Activated naive CD4-positive, alpha-beta T cell treated with anti-CD3 and anti-CD28 coated beads, Interleukin-2, amount 50 U/mL, for 16 hours (primary cell): ENCODE measurements at regions not wholly inside any gene's neighbourhood (a gene's known extent, or its start where the extent isn't known, plus 50 kb on each side); places are given as distances from the start of the nearest gene placed in this dataset.
"Not testable (repeated sequence)": the region's sequence is repeated elsewhere in the genome, so short reads cannot be mapped to it uniquely, and the experiment has no call there.

Experiments used
- DNase-seq: peaks from one replicate; pipeline ENCODE4 v3.0.0-alpha.2; 2020

DNA sequence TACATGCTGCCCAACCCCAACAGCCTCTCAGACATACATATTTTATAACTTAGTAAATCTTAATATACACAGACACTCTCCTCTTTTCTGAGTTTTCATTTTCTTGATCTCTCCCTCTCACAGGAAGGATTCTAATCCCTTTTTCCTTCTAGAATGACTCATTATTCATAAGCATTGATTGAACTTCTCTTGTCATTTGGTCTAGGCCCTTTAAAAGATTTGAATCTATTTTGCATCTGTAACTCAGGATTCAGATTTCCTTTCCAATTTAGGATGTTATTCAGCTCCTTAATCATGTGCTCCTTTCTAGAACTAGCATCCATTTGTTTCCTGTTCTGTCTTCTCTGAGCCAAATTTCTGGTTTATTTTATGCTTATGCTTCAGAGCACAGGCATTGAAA, 624.5 kb upstream of the SGO1 start:
- DNase-seq = no peak

DNA sequence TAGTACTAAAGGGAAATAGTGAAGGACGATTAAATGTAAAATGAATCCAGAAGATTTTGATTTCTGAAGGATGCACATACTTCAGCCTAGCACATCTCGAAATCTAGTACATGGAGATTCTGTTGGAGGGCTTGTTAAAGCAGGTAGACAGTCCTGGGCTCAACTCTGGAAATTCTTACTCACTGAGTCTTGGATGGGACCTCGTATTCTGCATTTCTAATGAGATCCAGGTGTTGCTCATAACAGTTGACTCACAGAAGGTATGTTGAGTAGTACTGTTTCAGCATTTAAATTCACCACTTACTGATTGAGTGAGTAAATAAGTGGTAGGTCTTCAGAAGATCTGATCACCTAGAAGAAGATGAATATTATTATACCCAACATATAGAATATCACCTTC, 623.4 kb upstream of the SGO1 start:
- DNase-seq = no peak

DNA sequence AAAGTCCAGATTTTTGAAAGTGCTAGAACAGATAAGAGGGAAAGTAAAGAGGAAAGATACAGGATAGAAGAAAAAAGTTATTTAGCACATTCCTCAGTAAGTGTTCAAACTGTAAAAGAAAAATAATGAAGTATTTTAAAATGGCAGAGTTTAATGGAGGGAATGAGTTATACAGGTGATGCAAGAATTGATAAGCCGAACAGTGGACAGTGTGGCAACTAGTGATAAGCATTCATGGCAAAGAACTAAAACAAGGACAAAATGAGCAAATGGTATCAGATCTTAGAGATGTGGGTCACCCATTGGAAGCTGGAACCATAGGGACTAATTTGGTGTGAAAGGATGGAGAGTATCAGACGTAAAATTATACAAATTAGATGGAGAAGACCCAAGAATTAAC, 622.9 kb upstream of the SGO1 start:
- DNase-seq = no peak

DNA sequence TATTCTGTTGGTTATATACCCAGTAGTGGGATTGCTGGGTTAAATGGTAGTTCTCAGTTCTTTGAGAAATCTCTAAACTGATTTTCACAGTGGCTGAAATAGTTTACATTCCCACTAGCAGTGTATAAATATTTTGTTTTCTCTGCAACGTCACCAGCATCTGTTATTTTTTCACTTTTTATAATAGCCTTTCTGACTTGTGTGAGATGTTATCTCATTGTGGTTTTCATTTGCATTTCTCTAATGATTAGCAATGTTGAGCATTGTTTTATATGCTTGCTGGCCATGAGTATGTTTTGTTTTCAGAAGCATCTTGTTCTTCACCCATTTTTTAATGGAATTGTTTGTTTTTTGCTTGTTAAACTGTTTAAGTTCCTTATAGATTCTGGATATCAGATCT, 612.7 kb upstream of the SGO1 start:
- no peak for DNase-seq

DNA sequence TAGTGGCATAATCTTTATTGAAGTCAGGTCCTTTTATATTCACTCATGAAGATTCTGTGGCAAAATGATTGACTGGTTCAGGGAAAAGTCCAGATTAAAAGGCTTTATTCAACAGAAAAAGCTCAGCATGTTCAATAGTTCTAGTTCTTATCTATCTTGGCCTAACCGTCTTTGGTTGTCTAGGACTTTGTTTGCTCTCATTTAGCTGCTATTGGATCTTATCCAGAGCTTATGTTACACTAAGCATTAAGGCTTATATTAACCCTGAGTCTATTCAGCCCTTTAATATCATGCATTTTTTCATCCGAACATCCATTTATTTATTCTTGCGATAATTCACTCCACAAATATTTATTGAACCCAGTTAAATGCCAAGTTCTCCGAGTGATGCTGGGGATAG, 601.0 kb upstream of the SGO1 start:
- no peak for DNase-seq

DNA sequence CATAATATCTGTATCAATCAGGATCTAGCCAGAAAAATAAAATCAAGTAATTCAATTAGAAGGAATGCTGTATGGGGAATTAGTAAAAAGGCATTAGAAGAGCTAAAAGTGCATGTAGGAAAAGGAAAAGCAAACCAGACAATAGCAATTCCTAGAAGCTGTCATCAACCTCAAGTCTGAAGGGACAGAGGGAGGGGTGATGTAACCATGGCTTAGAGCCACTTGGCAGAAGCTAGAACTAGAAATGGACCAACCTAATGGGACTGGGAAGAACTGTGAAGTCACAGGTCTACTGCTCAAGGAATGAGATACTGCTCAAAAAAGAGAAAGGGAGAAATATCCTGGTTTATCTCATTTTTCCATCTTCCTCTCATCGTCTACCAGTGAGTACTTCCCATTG, 590.7 kb upstream of the SGO1 start:
- DNase-seq = no peak

DNA sequence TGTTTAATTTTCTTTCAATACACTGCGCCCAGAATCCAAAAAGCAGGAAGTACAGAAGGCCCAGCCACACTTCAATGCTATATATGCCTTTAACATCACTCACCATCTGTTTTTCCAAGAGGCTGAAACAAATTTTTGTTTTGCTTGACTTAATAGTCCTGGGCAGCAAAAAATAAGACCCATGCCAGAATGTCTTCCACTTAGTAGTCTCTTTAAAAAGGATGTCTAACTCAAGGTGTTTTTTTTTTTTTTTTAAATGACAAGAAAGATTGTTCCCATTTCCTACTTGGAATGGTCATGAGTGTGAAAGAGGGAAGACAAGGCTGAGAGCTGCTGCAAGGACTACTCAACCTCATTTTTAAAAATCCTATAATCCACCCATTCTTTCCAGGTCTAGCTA, 590.3 kb upstream of the SGO1 start:
- DNase-seq = no peak

DNA sequence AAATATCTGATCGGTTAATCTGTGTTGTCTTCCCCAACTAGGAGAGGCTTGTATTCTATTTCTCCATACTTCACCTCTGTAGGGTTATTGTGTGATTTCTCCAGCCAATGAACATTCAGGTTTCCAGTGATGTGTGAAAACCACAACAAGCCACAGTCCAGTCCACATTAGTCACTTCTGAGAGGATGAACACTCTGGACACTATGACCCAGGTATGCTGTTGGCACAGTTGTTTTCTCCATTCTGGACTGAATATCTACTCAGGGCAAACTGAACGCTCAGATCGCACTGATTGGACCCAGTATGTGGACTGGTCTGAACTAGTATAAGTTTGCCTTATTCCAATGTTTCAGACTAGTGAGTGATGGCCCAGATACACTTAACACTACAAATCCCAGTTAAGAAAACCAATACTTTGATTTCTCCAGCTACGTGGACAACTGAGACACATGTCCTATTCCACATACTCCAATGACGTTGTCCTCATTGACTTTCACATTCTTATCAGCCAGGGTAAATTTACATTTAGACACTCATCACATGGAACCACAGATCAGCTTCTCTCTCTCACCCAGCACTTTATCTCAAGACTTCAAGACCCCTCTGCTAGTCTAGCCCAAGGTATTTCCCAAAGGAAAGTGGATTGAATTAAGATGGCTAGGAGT, 587.4 kb upstream of the SGO1 start:
- no peak for DNase-seq

DNA sequence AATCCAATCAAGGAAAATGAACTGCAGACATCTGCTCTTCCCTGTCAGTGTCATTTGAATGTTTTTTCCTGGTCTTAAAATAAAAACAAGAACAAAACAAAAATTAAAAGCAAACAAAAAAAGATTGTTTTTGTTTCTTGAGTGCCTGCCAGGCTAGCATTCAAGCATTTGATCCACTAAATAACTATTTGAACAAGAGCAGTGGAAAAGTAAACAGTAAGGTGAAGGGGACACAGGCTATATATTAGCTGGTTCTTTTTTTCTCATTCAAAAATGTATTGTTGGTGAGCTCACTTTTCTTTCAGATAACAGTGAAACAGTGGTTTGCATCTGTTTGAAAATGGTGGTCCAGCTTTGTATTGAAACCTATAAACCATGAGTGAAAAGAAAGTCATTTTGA, 586.9 kb upstream of the SGO1 start:
- DNase-seq = no peak

DNA sequence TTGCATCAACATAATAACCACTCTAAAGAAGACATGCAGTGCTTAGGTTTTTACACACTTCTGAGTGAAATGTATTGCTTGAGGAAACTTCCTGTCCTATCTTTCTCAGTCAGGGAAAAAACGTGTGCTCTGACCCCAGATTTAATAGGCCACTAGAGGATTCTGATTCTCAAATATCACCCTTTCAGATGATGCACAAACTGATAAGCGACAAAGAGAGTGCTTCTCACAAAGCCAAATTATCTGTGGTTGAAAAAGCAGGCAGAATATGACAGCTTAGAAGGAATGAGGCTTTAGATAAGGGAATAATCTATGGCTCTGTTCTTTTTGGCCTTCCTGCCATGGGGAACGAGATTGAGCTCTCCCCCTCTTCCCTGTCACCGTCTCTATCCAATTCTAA, 583.4 kb upstream of the SGO1 start:
- no peak for DNase-seq

DNA sequence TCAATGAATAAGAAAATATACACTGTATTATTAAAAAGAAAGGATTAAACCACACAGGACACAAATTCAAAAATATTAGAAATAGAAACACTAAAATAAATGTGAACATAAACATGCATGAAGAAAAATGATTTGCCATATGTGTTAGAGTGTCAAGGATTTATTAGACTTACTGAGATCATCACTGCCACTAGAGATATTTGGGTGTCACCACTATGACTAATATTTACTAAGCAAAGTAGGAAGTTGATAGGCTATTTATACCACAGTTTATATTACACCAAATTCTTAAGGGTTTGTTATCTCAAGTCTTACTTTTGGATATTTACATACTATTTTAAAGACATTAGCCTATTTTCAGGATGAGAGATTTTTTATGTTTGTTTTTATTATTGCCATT, 575.0 kb upstream of the SGO1 start:
- no peak for DNase-seq

DNA sequence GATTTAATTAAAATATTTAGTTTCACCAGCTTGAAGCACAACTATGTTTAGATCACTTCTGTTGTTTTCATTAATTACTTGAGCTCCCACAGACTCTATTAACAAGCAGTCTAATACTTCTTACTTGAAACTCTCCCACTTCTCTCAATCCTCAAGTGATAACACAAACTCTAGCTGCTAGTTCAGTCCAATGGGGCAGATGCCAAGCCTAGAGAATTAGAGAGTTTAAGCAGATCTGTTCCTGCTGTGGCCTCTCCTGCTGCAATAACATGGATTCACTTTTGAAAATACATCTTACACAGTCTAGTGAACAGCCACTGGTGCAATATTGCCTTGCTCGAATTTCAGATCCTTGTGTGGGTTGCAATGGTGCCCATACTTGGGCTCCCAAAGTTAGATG, 566.4 kb upstream of the SGO1 start:
- DNase-seq = no peak

DNA sequence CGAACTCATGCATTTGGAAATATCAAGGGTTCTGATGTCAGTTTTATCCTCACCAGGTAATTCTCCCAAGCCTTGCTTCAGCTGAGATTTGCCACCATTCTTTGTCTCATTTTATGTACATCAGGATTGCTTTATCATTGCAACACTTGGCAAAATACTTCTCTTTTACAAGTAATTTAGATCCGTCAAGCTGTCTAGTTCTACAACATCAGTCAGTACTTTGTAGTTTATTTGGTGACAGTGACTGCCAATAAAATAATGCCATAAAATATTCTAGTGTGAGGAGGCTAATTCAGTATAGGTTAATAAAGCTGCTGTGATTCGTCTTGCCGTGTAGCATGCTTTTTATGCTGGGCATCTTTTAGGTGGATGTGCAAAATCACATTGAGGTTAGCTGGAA, 565.3 kb upstream of the SGO1 start:
- DNase-seq = no peak

DNA sequence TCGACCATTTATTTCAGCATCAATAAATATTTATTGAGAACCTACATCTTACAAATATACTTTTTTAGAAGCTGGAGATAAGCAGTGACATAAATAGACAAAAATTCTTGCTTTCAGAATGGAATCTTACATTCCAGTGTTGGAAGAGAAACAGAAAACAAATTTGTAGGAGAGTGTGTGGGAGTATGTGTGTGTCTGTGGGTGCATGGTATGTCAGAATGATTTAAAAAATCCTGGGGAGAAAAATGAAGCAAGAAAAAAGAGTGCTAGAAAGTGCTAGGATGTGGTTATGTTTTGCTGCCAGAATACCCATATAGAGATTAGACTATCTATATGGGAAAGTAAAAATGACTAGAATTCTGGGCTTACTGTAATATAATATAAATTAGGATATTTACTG, 561.7 kb upstream of the SGO1 start:
- no peak for DNase-seq

DNA sequence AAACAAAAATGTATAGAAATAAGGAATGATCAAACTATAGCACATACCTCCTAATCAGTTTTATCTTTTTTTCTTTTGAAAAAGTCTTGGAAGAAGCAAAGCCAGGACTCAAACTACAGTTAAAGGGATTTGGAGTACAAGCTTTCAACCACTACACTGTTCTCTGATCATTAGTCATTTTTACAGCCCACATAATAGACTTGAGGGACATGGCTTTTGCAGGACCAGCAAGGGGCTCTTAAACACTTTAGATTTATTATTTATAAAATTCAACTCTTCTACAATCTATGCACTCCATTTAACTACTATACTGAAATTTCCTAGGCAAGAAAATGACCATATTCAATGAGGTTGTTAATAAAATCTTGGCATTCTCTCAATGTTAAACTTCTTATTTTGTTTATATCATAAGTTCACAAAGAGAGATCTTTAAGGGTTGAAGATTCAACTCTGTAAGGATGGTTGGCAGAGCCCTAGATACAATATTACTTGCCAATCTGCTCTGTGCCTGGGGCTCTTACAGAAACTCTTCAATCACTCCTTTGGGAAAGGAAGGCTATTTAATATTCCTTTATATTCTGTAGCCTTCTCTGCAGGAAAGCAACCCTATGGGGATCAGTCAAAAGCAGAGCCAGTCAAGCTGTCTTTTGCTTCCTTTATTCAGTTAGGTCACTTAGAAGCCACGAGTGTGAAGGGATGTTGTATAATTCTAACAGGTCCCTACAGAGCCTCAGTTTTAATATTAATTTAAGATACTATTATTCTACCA, 557.7 kb upstream of the SGO1 start:
- DNase-seq = no peak

DNA sequence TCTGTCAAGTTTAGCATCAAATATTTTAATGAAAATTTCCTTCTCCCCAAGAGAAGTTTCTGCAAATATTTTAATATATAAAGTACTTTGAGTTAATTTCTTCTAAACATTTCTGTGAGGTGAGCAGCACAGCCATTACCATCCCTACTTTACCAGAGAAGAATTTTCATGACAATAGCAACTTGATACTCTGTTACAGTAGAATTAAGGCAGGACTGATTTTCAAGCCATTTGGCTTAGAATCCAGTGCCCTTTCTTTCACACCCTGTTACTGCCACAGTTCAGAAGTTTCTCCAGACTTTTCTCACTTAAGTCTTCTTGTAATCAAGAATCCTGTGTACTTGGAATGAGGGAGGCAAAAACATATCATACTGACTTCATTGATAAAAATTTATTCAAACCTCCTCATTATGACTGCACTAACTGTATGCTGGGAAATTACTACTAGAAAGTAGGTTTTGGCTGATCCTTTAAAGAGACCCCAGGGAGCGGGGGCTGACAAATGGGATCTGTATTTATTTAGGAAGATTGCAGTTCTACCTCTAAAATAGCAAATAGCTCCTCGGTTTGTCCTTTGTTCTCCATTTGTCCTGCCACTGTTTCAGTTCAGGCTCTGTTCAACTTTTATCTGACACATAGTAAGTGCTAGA, 557.0 kb upstream of the SGO1 start:
- no peak for DNase-seq

DNA sequence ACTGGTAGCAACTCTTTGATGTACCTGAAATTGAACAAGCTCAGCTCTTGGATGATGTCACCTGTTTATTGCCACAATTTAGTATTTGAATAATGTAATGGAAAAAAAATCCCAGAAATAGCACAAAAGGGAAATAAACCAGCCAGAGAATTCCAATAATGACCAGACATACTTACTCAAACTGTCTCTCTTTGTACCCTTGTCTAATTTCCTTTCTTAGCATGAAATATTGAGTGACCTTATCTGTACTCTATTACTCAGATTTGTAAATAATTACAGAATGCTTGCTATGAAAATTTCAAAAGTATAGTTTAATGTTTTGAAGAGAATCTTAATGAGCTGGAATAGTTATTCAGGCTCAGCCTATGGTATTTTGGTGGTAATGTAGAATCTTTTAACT, 555.4 kb upstream of the SGO1 start:
- no peak for DNase-seq

DNA sequence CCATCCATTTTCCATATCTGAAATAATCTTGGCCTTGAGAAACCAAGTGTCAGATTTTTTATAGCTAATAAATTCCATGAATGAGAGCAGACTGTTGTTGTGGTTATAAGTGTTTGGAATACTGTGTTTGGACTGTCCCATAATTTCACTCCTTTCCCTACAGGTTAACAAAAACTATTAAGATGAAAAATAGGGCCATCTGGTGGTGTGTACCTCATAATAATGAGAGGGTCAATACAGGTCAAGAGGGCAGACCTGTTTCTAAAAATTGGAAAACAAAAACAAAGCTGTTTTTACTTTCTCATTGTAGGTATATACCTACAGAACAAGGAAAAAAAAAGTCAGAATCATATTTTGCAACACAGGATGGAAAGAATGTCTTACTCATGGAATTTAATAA, 553.8 kb upstream of the SGO1 start:
- no peak for DNase-seq

DNA sequence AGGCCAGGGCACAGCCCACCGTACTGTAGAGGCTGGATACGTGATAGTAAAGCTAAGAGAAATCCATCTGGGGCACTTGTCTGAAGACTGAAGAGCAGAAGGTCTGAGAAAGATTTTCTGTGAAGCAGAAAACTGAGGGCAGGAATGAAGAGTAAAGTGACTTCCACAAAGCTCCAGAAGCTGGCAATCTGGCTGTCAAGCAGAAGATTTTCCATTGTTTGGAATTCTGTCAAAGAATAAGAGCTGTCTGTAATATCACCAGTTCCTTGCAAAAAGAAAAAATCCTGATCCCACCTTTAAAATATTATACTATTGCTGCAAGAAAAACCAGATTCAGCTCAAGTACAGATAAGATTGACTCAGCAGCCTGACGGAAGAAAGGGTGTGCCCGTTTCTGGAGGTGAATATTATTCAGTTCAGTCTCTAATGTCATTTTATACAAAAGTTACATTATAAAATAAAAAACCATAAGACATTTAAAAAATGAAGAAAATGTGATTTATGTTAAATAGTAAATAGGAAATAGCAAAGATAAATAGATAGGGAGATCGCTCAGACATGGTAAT, 550.4 kb upstream of the SGO1 start:
- DNase-seq = no peak

DNA sequence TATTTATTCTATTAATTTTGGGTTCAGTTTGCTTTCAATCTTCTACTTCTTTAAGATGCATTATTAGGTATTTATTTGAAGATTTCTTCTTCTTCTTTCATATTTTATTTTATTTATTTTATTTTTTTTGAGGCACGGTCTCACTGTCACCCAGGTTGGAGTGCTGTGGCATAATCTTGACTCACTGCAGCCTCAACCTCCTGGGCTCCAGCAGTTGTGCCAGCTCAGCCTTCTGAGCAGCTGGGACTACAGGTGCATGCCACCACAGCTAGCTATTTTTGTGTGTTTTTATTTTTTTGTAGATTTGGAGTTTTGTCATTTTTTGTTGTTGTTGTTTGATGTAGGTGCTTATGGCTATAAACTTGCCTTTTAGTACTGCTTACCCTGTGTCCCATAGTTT, 543.2 kb upstream of the SGO1 start:
- no peak for DNase-seq

DNA sequence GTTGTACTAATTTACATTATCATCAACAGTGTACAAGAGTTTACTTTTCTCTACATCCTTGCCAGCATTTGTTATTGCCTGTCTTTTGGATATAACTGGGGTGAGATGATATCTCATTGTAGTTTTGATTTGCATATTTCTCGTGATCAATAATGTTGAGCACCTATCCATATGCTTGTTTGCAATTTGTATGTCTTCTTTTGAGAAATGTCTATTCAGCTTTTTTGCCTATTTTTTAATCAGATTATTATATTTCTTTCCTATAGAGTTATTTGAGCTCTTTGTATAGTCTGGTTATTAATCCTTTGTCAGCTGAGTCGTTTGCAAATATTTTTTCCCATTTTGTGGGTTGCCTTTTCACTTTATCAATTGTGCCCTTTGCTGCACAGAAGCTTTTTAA, 540.8 kb upstream of the SGO1 start:
- DNase-seq = no peak

DNA sequence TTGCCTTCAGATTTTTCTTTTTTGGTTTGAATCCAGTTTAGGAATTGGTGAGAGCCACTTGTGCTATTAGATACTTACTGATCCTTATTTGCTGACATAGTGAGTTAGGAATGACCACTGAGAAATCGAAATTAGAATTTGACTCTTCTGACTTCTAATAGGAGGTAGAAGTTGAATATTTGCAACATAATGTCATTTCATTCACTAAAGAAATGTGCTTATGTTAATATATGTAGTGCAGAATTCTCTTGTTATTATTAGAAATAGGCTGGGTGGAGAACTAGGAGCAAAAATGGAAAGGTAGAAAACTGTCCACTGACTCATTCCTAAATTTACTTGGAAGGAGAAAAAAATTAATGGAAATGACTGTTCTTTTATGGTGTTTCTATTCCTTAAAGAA, 538.2 kb upstream of the SGO1 start:
- DNase-seq = no peak

DNA sequence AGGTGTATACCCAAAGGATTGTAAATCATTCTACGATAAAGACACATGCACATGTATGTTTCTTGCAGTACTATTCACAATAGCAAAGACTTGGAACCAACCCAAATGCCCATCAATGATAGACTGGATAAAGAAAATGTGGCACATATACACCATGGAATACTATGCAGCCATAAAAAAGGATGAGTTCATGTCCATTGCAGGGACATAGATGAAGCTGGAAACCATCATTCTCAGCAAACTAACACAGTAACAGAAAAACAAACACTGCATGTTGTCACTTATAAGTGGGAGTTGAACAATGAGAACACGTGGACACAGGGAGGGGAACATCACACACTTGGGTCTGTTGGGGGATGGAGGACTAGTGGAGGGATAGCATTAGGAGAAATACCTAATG, 530.4 kb upstream of the SGO1 start:
- not testable (repeated sequence) for DNase-seq

DNA sequence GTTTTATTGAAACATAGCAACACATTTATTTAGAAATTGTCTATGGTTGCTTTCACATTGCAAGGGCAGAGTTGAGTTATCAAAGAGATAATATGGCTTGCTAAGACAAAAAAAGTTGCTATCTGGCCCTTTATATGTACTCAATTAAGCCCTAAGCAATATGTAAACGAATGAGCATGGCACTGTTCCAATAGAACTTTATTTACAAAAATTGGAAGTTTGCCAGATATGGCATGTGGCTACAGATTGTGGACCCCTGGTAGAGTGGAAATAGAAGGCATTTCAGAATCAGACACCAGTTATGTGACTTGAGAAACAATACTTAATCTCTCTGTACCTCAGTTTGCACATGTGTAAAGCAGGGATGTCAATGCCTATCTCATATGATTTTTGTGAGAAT, 515.6 kb upstream of the SGO1 start:
- no peak for DNase-seq
